Epithelial cell of proximal tubule (primary cell): ENCODE measurements at regions not wholly inside any gene's neighbourhood (a gene's known extent, or its start where the extent isn't known, plus 50 kb on each side); places are given as distances from the start of the nearest gene placed in this dataset.
"Not testable (repeated sequence)": the region's sequence is repeated elsewhere in the genome, so short reads cannot be mapped to it uniquely, and the experiment has no call there.

ENCODE experiments used
- DNase-seq: peaks from one replicate; pipeline ENCODE4 v3.0.0-alpha.2; 2011; ENCODE audit warnings: low read depth
- H3K4me3 ChIP-seq: 2 replicates; pipeline ENCODE4 v1.5.1; 2011; ENCODE audit warnings: low read depth, mild to moderate bottlenecking, low read length
- TF ChIP-seq, protein P1 (sequence below): conservative IDR thresholded peaks from 2 replicates; pipeline ENCODE4 v1.5.1; 2012; ENCODE audit warnings: low read depth, mild to moderate bottlenecking, low read length

DNA sequence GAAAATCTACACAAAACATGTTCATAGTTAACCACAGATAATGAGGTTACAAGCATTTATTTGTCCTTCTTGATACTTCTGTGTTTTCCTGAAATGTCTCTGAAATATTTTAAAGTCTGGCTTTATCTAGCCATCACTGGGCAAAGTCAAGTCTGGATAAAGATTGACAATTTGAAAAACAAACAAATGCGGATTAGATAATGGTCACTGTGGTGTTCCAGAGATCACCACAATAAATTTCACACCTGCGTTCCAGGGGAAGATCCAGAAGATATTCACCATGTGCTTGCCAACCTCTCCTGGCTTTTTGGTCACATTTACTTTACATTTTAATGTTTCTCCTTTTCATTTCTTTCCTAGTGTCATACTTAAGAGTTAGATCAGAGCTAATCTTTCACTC, 109.7 kb upstream of the CCDC28A start:
- DNase-seq: no peak
- TF ChIP-seq, protein P1, sequence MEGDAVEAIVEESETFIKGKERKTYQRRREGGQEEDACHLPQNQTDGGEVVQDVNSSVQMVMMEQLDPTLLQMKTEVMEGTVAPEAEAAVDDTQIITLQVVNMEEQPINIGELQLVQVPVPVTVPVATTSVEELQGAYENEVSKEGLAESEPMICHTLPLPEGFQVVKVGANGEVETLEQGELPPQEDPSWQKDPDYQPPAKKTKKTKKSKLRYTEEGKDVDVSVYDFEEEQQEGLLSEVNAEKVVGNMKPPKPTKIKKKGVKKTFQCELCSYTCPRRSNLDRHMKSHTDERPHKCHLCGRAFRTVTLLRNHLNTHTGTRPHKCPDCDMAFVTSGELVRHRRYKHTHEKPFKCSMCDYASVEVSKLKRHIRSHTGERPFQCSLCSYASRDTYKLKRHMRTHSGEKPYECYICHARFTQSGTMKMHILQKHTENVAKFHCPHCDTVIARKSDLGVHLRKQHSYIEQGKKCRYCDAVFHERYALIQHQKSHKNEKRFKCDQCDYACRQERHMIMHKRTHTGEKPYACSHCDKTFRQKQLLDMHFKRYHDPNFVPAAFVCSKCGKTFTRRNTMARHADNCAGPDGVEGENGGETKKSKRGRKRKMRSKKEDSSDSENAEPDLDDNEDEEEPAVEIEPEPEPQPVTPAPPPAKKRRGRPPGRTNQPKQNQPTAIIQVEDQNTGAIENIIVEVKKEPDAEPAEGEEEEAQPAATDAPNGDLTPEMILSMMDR: no peak
- H3K4me3 ChIP-seq: no peak overlapping the region

DNA sequence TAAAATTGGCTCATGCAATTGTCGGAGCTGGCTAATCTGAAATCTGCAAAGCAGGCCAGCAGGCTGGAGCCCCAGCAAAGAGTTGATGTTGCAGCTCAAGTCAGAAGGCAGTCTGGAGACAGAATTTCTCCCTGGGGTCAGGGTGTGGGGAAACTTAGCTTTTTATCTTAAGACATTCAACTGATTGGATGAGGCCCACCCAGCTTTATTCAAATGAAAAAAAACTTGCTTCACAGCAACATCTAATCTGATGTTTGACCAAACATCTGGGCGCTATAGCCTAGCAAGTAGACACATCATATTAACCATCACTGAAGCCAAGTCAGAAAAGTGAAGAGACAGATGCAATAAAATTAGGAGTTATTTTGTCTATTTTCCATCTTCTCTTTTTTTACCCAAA, 108.8 kb upstream of the CCDC28A start:
- DNase-seq: no peak
- TF ChIP-seq, protein P1: no peak
- no peak overlapping the region for H3K4me3 ChIP-seq

DNA sequence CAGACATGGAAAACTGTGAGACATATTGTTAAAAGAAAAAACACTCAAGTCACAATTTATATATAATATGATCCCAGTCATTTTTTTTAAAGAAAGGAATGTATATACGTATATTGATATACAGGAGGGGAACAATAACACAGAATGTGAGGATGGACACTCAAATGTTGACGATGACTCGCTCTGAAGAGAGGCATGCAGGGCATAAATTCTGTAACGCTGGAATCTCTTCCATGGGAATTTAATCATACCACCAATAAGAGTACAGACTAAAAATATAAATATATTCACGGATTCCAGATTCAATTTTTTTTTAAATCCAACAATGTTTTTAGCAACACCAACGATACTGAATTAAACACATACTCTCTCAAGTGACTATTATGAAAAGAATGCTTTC, 106.9 kb upstream of the CCDC28A start:
- no peak overlapping the region for H3K4me3 ChIP-seq
- no peak for DNase-seq
- TF ChIP-seq, protein P1: no peak

DNA sequence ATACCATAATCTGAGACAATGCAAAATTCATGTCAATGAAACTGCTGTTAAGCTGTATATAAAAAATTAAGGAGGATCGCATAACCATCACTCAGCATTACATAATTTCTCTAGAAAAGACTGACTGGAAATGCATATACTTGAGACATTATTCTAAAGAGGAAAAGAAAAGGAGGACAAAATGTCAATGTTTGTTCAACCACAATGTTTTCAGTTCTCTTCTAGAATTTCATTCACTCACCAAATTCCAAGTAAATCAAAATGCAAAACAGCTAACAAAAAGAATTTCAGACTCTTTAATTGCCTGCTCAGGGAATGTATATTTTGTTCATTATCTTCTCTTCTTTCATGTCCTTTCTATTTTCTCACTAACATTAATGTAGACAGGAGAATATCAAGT, 106.2 kb upstream of the CCDC28A start:
- H3K4me3 ChIP-seq: no peak overlapping the region
- TF ChIP-seq, protein P1: no peak

DNA sequence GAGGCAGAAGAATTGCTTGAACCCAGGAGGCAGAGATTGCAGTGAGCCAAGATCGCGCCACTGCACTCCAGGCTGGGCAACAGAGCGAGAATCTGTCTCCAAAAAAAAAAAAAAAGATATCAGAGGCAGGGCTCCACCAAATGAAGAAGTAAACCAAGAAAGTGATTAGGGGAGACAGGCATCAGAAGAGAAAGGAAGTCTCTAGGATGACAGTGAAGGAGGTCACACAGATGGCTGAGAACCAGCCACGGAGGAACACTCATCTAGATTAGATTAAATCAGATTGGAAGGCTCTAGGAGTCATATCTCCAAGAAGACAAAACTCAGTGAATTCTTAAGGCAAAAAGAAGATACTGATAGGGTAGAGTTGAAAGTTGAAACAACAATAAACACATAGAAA, 102.2 kb upstream of the CCDC28A start:
- no peak for DNase-seq
- TF ChIP-seq, protein P1: no peak
- H3K4me3 ChIP-seq: no peak overlapping the region

More for the DNA sequence above, 106.2 kb upstream of the CCDC28A start:
- DNase-seq: no peak

DNA sequence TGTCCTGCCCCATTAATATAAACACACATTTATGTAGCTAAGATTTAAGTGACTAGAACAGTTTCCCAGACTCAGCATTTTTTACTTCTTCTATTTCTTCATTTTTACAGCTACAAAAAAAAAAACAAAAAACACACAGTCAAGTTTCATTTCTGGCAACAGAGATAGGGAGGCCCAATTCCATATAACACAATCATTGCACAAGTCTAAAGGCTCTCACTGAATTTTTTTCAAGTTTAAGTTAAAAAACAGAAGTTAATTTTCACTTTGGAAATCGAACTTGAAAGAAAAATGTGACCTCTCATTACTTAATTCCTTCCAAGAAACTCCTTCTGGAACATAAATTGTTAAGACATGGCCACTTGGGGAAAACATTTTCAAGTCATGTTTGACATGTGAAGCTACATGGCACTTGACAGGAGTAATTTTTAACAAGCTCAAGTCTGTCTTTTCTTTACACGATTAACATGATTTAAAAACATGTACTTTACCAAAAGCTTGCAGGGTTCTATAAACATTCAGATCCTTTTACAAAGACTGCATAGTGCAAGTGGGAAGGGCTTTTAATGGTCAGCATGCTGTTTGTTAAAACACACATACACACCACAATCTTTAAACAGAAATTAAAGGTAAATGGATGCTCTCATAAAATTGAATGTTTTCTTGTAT, 100.1 kb upstream of the CCDC28A start:
- TF ChIP-seq, protein P1: no peak
- H3K4me3 ChIP-seq: no peak overlapping the region
- no peak for DNase-seq

DNA sequence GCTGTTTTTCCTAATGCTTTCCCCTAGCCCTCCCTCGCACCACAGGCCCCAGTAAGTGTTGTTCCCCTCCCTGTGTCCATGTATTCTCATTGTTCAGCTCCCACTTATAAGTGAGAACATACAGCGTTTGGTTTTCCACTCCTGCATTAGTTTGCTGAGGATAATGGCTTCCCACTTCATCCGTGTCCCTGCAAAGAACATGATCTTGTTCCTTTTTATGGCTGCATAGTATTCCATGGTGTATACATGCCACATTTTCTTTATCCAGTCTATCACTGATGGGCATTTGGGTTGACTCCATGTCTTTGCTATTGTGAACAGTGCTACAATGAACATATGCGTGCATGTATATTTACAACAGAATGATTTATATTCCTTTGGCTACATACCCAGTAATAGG, 99.1 kb upstream of the CCDC28A start:
- not testable (repeated sequence) for H3K4me3 ChIP-seq, DNase-seq
